ENCODE measurements at regions not wholly inside any gene's neighbourhood (a gene's known extent, or its start where the extent isn't known, plus 50 kb on each side); places are given as distances from the start of the nearest gene placed in this dataset.
A peak's percentile ranks its signal among the peaks of the same experiment; 100 is the strongest.

GRCh38 chr6:54702772-54703171 lies 143.8 kb upstream of the FAM83B start:
- H3K27ac ChIP-seq = no peak overlapping the region
- TF ChIP-seq, protein P1, sequence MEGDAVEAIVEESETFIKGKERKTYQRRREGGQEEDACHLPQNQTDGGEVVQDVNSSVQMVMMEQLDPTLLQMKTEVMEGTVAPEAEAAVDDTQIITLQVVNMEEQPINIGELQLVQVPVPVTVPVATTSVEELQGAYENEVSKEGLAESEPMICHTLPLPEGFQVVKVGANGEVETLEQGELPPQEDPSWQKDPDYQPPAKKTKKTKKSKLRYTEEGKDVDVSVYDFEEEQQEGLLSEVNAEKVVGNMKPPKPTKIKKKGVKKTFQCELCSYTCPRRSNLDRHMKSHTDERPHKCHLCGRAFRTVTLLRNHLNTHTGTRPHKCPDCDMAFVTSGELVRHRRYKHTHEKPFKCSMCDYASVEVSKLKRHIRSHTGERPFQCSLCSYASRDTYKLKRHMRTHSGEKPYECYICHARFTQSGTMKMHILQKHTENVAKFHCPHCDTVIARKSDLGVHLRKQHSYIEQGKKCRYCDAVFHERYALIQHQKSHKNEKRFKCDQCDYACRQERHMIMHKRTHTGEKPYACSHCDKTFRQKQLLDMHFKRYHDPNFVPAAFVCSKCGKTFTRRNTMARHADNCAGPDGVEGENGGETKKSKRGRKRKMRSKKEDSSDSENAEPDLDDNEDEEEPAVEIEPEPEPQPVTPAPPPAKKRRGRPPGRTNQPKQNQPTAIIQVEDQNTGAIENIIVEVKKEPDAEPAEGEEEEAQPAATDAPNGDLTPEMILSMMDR (IDR thresholded peaks at IDR 0.05) = no peak
- TF ChIP-seq ZFX (IDR thresholded peaks at IDR 0.05; ENCODE audit: borderline replicate concordance) = no peak

GRCh38 chr6:54706391-54706790 lies 140.2 kb upstream of the FAM83B start:
- no peak overlapping the region for H3K27ac ChIP-seq
- no peak for TF ChIP-seq ZFX (IDR thresholded peaks at IDR 0.05; ENCODE audit: borderline replicate concordance)
- TF ChIP-seq, protein P1 (IDR thresholded peaks at IDR 0.05) = no peak

DNA sequence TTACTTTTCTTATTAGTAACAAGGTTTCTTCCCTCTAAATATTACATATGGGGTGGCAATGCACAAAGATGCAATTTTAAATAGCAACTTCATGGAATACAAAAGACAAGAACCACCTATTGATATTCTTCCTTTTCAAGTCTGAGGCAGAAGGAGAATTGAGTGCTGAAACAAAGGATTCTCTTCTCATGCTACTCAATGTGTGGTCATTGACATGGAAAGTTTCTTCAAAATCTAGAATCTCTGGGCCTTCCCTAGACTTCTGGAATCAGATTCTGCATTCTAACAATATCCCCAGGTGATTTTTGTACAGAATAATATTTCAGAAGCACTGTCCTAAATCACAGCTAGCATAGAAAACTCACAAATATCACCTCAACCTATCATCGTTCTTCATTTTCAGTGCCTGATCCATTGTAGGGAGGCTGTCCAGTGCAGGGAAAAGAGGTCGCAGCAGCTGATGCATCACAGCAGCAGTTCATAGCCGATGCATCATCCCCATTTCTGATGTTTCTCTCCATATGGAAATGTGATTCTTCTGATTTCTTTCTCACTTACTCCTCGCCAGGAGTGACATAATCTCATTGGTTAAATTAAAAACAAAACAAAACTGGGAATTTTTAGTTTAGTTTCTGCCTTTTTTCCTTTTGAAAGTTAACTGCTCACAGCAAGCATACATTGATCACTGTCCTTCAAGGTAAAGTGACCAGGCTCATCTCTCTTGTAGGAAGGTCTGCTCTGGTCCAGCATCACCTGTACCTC lies 139.5 kb upstream of the FAM83B start:
- TF ChIP-seq, protein P1 (IDR thresholded peaks at IDR 0.05) = no peak
- no peak for TF ChIP-seq ZFX (IDR thresholded peaks at IDR 0.05; ENCODE audit: borderline replicate concordance)
- H3K27ac ChIP-seq = no peak overlapping the region

DNA sequence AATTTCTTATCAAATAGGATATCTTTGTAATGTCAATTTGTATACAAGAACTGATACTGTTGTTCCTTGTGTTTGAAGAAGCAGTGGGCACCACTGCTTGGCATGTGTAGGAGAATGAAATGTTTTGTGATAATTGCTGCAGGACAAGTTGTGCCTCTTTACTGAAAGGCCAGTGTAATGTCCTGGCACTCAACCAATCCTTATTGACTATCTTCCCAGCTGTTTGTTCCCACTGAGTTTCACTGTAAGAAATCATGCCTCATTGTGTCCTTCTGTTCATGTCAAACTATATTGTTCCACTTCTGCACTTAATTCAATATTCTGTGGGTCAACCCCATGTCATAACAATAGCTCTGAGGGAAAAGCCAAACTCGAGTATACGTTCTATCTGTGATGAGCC lies 136.1 kb upstream of the FAM83B start:
- TF ChIP-seq, protein P1 (IDR thresholded peaks at IDR 0.05) = no peak
- no peak for TF ChIP-seq ZFX (IDR thresholded peaks at IDR 0.05; ENCODE audit: borderline replicate concordance)
- no peak overlapping the region for H3K27ac ChIP-seq

- H3K27ac ChIP-seq = no peak overlapping the region
- no peak for TF ChIP-seq ZFX (IDR thresholded peaks at IDR 0.05; ENCODE audit: borderline replicate concordance)
Observed at GRCh38 chr6:54716010-54716409, 130.6 kb upstream of the FAM83B start.

- H3K27ac ChIP-seq = no peak overlapping the region
- TF ChIP-seq, protein P1 (IDR thresholded peaks at IDR 0.05) = no peak
- TF ChIP-seq ZFX (IDR thresholded peaks at IDR 0.05; ENCODE audit: borderline replicate concordance) = no peak
Observed at GRCh38 chr6:54716877-54717276, 129.7 kb upstream of the FAM83B start.

GRCh38 chr6:54717849-54718455 lies 128.6 kb upstream of the FAM83B start:
- H3K27ac ChIP-seq = peak overlapping the region; percentile 72
- TF ChIP-seq ZFX (IDR thresholded peaks at IDR 0.05; ENCODE audit: borderline replicate concordance) = no peak
- TF ChIP-seq, protein P1 (IDR thresholded peaks at IDR 0.05) = peak; percentile 89

All from 22Rv1 (cell line).